Cerebellar nuclear complex (tissue), 1 donor: ENCODE measurements at regions not wholly inside any gene's neighbourhood (a gene's known extent, or its start where the extent isn't known, plus 50 kb on each side); places are given as distances from the start of the nearest gene placed in this dataset.

ENCODE experiments used
- DNase-seq, 2 experiments: peaks; one replicate each; lab custom pipeline; 2025; lab: John Stamatoyannopoulos, UW

DNA sequence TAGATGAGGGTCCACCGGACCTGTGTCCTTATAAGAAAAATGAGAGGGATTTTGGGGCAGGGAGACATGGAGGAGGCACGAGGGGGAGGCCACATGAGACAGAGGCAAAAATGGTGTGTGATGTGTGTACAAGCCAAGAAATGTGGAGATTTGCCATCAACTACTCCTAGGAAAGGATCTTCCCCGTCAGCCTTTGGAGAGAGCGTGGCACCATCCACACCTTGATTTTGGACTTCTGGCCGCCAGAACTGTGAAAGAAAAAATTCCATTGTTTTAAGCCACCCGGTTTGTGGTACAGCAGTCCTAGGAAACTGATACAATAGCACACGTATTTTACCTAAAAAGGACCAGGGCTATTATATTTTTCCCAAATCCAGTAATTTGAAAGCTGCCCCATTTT lies 829.0 kb upstream of the SALL3 start:
- no peak for DNase-seq

DNA sequence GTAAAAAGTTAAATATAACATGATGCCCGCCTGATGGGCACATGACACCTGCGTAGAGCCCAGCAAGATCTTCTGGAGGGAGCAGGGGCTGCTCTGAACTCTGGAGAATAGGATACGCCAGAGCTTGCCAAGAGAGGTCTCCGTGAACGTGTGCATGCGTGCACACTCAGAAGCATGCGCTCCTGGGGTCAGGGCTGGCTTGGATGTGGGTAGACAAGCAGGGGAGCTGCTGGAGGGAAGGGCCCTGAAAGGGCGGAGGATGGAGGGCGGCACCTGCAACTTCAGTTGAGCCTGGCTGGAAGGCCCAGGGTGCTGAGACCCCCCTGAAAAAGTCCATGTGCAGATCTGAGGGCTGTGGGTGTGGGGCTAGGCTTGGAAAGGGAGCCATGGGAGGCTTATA lies 828.4 kb upstream of the SALL3 start:
- no peak for DNase-seq

- no peak for DNase-seq
These were observed 827.5 kb upstream of the SALL3 start for GRCh38 chr18:78151948-78152725.

DNA sequence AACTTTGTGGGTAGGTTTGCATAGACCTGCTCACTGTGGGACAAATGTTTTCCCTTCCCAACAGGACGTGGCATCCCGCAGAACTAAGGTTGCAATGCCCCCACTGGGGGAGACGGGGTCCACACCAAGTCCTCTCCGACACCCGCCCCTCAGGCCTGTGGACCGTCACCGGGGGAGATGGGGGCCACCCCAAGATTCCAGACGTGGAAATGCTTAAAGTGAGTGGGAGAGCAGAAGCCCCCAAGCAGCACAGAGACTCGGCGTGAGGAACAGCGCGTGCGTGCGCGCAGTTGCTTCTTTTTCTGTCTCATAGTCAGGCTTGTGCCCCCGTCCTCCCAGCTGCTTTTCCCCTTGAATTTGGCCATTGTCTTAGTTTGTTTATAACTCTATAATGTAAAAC lies 826.3 kb upstream of the SALL3 start:
- no peak for DNase-seq

GRCh38 chr18:78154444-78154843 lies 825.2 kb upstream of the SALL3 start:
- DNase-seq: no peak

DNA sequence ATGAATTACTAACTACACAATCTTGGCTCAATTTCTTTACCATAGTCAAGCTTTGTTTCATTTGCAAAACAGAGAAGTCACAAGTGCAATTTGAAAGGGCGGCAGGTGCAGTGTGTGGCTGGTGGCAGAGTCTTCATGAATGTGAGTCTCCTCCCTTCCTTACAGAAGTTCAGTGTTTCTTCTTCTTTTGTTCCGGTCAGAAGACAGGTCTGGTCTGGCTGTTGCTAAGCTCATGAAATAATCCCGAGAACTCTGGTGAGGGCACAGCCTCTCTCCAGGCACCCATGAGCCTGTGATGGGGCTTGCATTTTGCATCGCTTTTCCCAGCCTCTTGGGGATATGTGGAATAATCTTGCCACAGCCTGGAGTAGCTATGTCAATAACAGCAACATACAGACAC lies 824.8 kb upstream of the SALL3 start:
- no peak for DNase-seq

DNA sequence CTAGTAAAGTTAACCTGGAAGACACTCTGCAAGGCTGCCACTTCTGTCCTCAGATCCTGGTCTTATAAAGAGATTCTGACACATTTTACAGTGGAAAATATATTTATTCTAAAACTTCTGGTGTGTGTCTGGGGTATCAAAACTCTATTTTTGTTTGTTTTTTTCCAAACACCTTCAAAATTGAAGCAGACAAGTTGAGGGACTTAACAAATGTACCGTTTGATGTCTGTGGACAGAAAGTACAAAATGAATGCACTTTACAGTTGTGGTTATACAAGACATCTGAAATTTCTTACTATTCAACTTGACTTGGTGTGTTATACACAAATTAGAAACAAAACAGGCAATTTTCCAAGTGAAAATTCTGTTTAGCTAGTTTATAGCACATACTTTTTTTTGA lies 823.2 kb upstream of the SALL3 start:
- no peak for DNase-seq

DNA sequence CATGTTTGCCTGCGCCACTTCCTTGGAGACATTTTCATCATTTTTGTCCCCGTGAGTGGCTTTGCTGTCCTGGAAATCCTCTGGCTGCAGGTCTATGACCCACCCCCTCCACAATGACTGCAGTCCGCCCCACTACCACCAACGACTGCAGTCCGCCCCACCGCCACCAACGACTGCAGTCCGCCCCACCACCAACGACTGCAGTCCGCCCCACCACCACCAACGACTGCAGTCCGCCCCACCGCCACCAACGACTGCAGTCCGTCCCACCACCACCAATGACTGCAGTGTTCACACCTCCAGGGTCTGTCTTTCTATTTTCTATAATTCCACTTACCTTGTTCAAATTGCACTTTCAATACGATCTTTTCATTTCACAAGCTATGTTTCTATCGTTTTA lies 820.7 kb upstream of the SALL3 start:
- DNase-seq: no peak

- no peak for DNase-seq
These were observed 820.2 kb upstream of the SALL3 start for GRCh38 chr18:78159397-78159796.

DNA sequence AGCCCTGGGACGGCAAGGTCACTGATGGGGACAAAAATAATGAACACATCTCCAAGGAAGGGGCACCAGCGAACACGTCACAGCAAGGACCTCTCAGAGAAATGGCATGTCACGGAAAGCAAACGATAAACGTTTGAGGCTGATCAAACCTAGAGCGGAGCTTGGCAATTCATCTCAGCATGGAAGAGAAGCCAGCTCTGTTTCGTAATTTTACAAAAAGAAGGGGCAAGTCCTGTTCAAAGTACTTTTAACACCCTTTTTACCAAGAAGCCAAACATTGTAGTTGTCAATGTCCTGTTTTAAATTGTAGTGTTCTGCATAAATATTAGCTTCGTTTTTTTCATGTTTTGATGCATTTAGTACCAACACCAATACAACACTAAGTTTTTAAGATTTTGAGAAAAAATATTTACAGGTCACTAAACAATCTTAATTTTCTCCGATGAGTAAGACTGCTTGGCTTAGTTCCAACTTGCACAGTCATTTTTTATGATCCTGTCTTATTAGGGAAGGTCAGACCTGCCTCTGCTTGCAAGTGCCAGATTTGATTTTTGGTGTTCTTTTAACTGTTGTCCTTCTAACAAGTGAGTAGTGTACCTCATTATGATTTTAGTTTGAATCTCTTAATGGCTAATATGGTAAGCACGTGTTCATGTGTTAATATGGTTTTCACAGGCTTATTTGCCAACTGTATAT lies 818.5 kb upstream of the SALL3 start:
- no peak for DNase-seq

GRCh38 chr18:78165525-78165924 lies 814.1 kb upstream of the SALL3 start:
- DNase-seq: no peak

DNA sequence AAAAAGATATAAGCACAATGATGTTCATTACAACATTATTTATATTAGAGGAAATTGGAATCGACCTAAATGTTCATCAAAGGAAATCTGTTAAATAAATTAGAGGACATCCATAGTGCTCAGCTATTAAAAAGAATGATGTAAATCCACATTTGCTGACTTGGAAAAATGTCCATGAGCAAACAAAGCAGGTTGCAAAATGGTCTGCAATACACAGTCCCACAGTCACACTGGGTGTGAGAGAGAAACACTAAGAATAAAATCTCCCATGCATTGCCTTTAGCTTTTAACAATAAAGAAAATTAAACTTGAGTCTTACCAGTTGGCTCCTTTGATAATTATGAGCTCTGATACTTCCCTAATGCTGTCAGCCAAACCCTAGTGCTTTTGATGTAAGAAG lies 811.1 kb upstream of the SALL3 start:
- DNase-seq: no peak

GRCh38 chr18:78169174-78169864 lies 810.3 kb upstream of the SALL3 start:
- DNase-seq: no peak

- DNase-seq: no peak
These were observed 807.7 kb upstream of the SALL3 start for GRCh38 chr18:78171954-78172353.

- DNase-seq: no peak
These were observed 804.9 kb upstream of the SALL3 start for GRCh38 chr18:78174737-78175136.

GRCh38 chr18:78178812-78179211 lies 800.8 kb upstream of the SALL3 start:
- no peak for DNase-seq

GRCh38 chr18:78180741-78181140 lies 798.9 kb upstream of the SALL3 start:
- DNase-seq: no peak

DNA sequence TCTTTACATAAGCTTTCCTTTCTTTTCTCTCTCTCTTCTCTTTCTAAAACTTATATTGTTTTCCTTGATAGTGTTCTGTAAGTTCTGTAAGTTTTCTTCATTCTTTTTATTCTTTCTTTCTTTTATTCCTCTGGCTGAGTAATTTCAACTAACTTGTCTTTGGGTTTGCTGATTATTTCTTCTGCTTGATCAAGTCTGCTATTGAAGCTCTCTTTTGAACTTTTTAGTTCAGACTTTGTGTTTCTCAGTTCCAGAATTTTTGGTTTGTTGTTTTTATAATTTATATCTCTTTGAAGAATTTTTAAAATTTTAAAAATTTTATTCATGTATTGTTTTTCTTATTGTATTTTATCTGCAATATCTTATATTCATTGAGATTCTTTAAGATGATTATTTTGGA lies 795.8 kb upstream of the SALL3 start:
- DNase-seq: no peak

DNA sequence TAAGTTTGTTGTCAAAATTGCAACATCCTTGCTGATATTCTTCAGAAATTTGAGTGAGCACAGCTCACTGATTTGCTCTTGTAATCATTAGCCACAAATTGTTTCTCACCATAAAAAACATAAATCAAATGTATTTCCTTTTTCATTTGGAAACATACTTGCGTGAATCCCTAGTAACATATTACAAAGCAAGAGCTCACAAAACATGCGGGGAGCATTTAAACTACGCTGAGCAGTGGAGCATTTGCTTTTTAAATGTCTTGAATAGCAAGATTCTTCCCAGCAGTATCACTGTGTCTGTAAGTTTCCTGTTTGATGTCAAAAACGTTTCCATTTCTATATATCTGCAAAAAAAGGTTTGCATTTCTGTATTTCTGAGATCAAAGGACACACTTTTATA lies 788.3 kb upstream of the SALL3 start:
- DNase-seq: no peak

GRCh38 chr18:78192054-78192453 lies 787.6 kb upstream of the SALL3 start:
- DNase-seq: no peak

DNA sequence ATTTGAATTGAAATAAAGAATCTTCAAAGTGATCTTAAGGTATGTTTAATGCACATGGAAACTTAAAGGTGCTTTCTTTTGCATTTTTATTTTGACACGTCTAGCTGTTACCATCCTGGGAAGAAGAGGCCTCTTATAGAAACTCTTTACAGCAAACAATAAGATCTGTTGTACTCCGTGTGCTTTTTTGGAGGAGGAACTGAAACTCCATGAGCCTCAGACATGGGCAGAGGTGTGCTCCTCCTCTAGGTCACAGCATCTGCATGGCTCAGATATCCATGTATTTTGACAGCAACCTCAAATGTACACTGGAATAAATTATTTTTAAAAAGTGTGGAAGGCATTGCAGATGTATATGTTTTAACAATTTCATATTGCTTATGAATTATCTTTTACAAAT lies 783.3 kb upstream of the SALL3 start:
- DNase-seq: no peak

DNA sequence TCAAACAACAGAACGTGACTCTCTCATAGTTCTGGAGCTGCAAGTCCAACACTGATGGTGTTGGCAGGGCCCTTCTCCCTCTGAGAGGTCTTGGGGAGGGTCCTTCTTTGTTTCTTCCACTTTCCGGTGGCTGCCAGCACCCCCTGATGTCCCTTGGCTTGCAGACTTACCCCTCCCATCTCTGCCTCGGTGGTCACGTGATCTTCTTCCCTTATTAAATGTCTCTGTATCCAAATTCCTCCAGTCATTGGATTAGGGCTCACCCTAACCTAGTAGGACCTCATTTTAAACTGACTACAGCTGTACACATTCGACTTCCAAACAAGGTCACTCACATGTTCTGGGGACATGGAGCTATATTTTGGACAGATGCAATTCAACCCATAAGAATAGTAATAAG lies 780.6 kb upstream of the SALL3 start:
- no peak for DNase-seq

- no peak for DNase-seq
These were observed 780.0 kb upstream of the SALL3 start for GRCh38 chr18:78199611-78200010.
